H1 (cell line): ENCODE measurements at regions not wholly inside any gene's neighbourhood (a gene's known extent, or its start where the extent isn't known, plus 50 kb on each side); places are given as distances from the start of the nearest gene placed in this dataset.

Experiments
- CTCF ChIA-PET: fragments of 300-600 bp; sonication (Branson Sonifier 250); formaldehyde crosslinking; loops from one replicate; lab custom pipeline; 2021; ENCODE audit not compliant: partially characterized antibody; lab: Charles Lee
- POLR2A ChIA-PET: fragments of 300-600 bp; sonication (Branson Sonifier 250); formaldehyde crosslinking; loops from one replicate; lab custom pipeline; 2021; ENCODE audit warnings: inconsistent platforms; ENCODE audit not compliant: partially characterized antibody; lab: Charles Lee
- DNase-seq, 2 experiments: peaks; one replicate each; pipeline versions ENCODE4 v3.0.0 to v3.0.0-alpha.2; 2010 to 2022; ENCODE audit warnings: low spot score in 2 of 2, low read depth in 1 of 2, mixed read lengths in 1 of 2
- FAIRE-seq: peaks from 2 replicates; lab custom pipeline; 2011; peaks lifted over from hg19 to GRCh38; lab: Jason Lieb, UNC
- H2AFZ ChIP-seq: 2 replicates; pipeline ENCODE4 v1.8.1; 2012; ENCODE audit warnings: low read length, inconsistent platforms
- H2AK5ac ChIP-seq: 2 replicates; pipeline ENCODE4 v1.6.1; 2013; ENCODE audit warnings: low read depth, low read length
- H2BK120ac ChIP-seq: replicated peaks from 2 replicates; pipeline ENCODE3; 2013; ENCODE audit warnings: low read depth, low read length, inconsistent platforms
- H2BK12ac ChIP-seq: 2 replicates; pipeline ENCODE4 v1.6.1; 2013; ENCODE audit warnings: low read depth, low read length
- H2BK15ac ChIP-seq: 2 replicates; pipeline ENCODE4 v1.6.1; 2013; ENCODE audit warnings: low read length
- H2BK20ac ChIP-seq: 2 replicates; pipeline ENCODE4 v1.6.1; 2013; ENCODE audit warnings: low read length
- H2BK5ac ChIP-seq: 2 replicates; pipeline ENCODE4 v1.6.1; 2013; ENCODE audit warnings: low read depth, low read length
- H3K14ac ChIP-seq: 2 replicates; pipeline ENCODE4 v1.6.1; 2013; ENCODE audit warnings: inconsistent platforms; ENCODE audit not compliant: insufficient read length
- H3K18ac ChIP-seq: 2 replicates; pipeline ENCODE4 v1.6.1; 2013; ENCODE audit warnings: low read length; ENCODE audit errors: extremely low read depth
- H3K23ac ChIP-seq: 2 replicates; pipeline ENCODE4 v1.6.1; 2013; ENCODE audit warnings: inconsistent platforms; ENCODE audit not compliant: insufficient read length
- H3K23me2 ChIP-seq: 2 replicates; pipeline ENCODE4 v1.6.1; 2013; ENCODE audit warnings: low read depth, low read length
- H3K27ac ChIP-seq: 2 replicates; pipeline ENCODE4 v1.6.1; 2011; ENCODE audit warnings: low read depth, low read length, inconsistent platforms
- H3K27me3 ChIP-seq, 4 experiments: replicated peaks in 1 of 4; 1 replicate in 1 of 4; 2 replicates in 3 of 4; pipeline versions ENCODE4 v1.6.1 to v1.8.1; 2011 to 2013; ENCODE audit warnings: low read length in 3 of 4, mild to moderate bottlenecking in 3 of 4, inconsistent platforms in 2 of 4, mixed read lengths in 2 of 4, moderate library complexity in 1 of 4; ENCODE audit not compliant: control insufficient read depth in 3 of 4, insufficient read depth in 3 of 4; ENCODE audit errors: extremely low read depth in 1 of 4
- H3K36me3 ChIP-seq, 4 experiments: 2 replicates each; pipeline versions ENCODE4 v1.6.1 to v1.8.1; 2011 to 2013; ENCODE audit warnings: mild to moderate bottlenecking in 4 of 4, low read length in 3 of 4, moderate library complexity in 2 of 4, control low read depth in 1 of 4, inconsistent platforms in 1 of 4; ENCODE audit not compliant: insufficient read depth in 4 of 4, control insufficient read depth in 2 of 4
- H3K4ac ChIP-seq: replicated peaks from 2 replicates; pipeline ENCODE3; 2013; ENCODE audit warnings: low read length, low read depth, mixed read lengths, inconsistent platforms; ENCODE audit not compliant: insufficient read length
- H3K4me1 ChIP-seq, 4 experiments: replicated peaks in 1 of 4; 1 replicate in 1 of 4; 2 replicates in 3 of 4; pipeline versions ENCODE4 v1.6.1 to v1.8.1; 2011 to 2013; ENCODE audit warnings: low read length in 3 of 4, inconsistent platforms in 2 of 4, mixed read lengths in 1 of 4; ENCODE audit not compliant: insufficient read depth in 4 of 4, control insufficient read depth in 3 of 4
- H3K4me2 ChIP-seq, 2 experiments: 2 replicates each; pipeline versions ENCODE4 v1.6.1 to v1.8.1; 2011 to 2013; ENCODE audit warnings: low read depth in 2 of 2, low read length in 2 of 2, control low read depth in 1 of 2, inconsistent platforms in 1 of 2, mild to moderate bottlenecking in 1 of 2; ENCODE audit not compliant: insufficient read depth in 1 of 2
- H3K4me3 ChIP-seq, 4 experiments: fragments of 200-600, 300-600 bp in 1 of 4; sonication (generic), shearing (Covaris generic), sonication (Bioruptor Twin) in 1 of 4; 2 replicates each; pipeline versions ENCODE4 v1.5.1 to v1.8.1; 2011 to 2016; ENCODE audit warnings: low read length in 4 of 4, low read depth in 3 of 4, control low read depth in 2 of 4, inconsistent platforms in 2 of 4, mild to moderate bottlenecking in 2 of 4, mixed read lengths in 1 of 4, moderate library complexity in 1 of 4; ENCODE audit not compliant: insufficient read depth in 2 of 4; ENCODE audit errors: extremely low read depth in 1 of 4
- H3K56ac ChIP-seq: replicated peaks from 2 replicates; pipeline ENCODE3; 2013; ENCODE audit warnings: low read depth, mild to moderate bottlenecking, mixed read lengths, low read length, inconsistent platforms; ENCODE audit not compliant: insufficient read length
- H3K79me1 ChIP-seq: 2 replicates; pipeline ENCODE4 v1.6.1; 2013; ENCODE audit warnings: low read depth, low read length, control low read depth
- H3K79me2 ChIP-seq, 2 experiments: 2 replicates each; pipeline versions ENCODE4 v1.6.1 to v1.8.1; 2012 to 2013; ENCODE audit warnings: low read length in 2 of 2, mild to moderate bottlenecking in 2 of 2, inconsistent platforms in 1 of 2; ENCODE audit not compliant: insufficient read depth in 2 of 2, control insufficient read depth in 1 of 2
- H3K9ac ChIP-seq, 4 experiments: replicated peaks in 1 of 4; 1 replicate in 1 of 4; 2 replicates in 3 of 4; pipeline versions ENCODE4 v1.6.1 to v1.8.1; 2011 to 2013; ENCODE audit warnings: low read depth in 3 of 4, low read length in 3 of 4, control low read depth in 2 of 4, mild to moderate bottlenecking in 2 of 4, moderate library complexity in 2 of 4, inconsistent platforms in 1 of 4; ENCODE audit errors: extremely low read depth in 1 of 4
- H3K9me3 ChIP-seq, 2 experiments: 2 replicates each; pipeline versions ENCODE4 v1.6.1 to v1.8.1; 2012 to 2013; ENCODE audit warnings: mild to moderate bottlenecking in 2 of 2, moderate library complexity in 2 of 2, control low read depth in 1 of 2, inconsistent platforms in 1 of 2, low read depth in 1 of 2, low read length in 1 of 2, mixed read lengths in 1 of 2; ENCODE audit not compliant: insufficient read depth in 2 of 2
- H4K20me1 ChIP-seq, 2 experiments: replicated peaks in 1 of 2; 2 replicates each; pipeline versions ENCODE3 to v1.8.1; 2011 to 2013; ENCODE audit warnings: inconsistent platforms in 2 of 2, low read length in 2 of 2, mild to moderate bottlenecking in 1 of 2; ENCODE audit not compliant: insufficient read depth in 2 of 2, control insufficient read depth in 1 of 2
- H4K5ac ChIP-seq: 2 replicates; pipeline ENCODE4 v1.6.1; 2013; ENCODE audit warnings: low read length, low read depth, mixed read lengths, inconsistent platforms; ENCODE audit not compliant: insufficient read length
- H4K8ac ChIP-seq: 2 replicates; pipeline ENCODE4 v1.8.0; 2013; ENCODE audit warnings: mild to moderate bottlenecking, moderate library complexity, low read length, inconsistent platforms; ENCODE audit not compliant: insufficient read depth; ENCODE audit errors: extremely low read depth
- H4K91ac ChIP-seq: replicated peaks from 2 replicates; pipeline ENCODE3; 2013; ENCODE audit warnings: low read length, mixed read lengths, inconsistent platforms; ENCODE audit not compliant: insufficient read length
- ASH2L ChIP-seq: fragments of 200-600, 300-600 bp; sonication (generic); IDR thresholded peaks from one replicate; pipeline ENCODE4 v1.7.1; 2017; ENCODE audit warnings: low read length
- ATF2 ChIP-seq: IDR thresholded peaks from 2 replicates; pipeline ENCODE4 v1.6.1; 2012; ENCODE audit warnings: low read length, inconsistent platforms
- CHD1 ChIP-seq: IDR thresholded peaks from 2 replicates; pipeline ENCODE4 v1.6.1; 2012; ENCODE audit warnings: low read depth, low read length, improper control_type of control experiment
- CHD2 ChIP-seq: IDR thresholded peaks from 2 replicates; pipeline ENCODE4 v1.6.1; 2012; ENCODE audit warnings: low read length, improper control_type of control experiment
- EGR1 ChIP-seq: IDR thresholded peaks from 2 replicates; pipeline ENCODE4 v1.6.1; 2011; ENCODE audit warnings: low read depth, low read length, borderline replicate concordance
- GTF2F1 ChIP-seq: IDR thresholded peaks from 2 replicates; pipeline ENCODE4 v1.6.1; 2012; ENCODE audit warnings: low read depth, low read length, improper control_type of control experiment, borderline replicate concordance
- HDAC6 ChIP-seq: IDR thresholded peaks from one replicate; pipeline ENCODE4 v1.7.1; 2012; ENCODE audit warnings: low read depth, mild to moderate bottlenecking, inconsistent platforms, low read length, moderate library complexity
- JUN ChIP-seq: IDR thresholded peaks from 2 replicates; pipeline ENCODE4 v1.6.1; 2011; ENCODE audit warnings: low read depth, mild to moderate bottlenecking, improper control_type of control experiment, low read length
- KDM5A ChIP-seq: fragments of 200-600 bp; IDR thresholded peaks from 2 replicates; pipeline ENCODE4 v1.7.1; 2012; ENCODE audit warnings: mild to moderate bottlenecking, low read length, inconsistent platforms, mixed read lengths
- SIN3A ChIP-seq, 2 experiments: IDR thresholded peaks in 1 of 2; conservative IDR thresholded peaks in 1 of 2; 2 replicates each; pipeline ENCODE4 v1.6.1; 2011 to 2012; ENCODE audit warnings: low read length in 2 of 2, improper control_type of control experiment in 1 of 2, low read depth in 1 of 2, mild to moderate bottlenecking in 1 of 2
- SIRT6 ChIP-seq: IDR thresholded peaks from one replicate; pipeline ENCODE4 v1.7.1; 2012; ENCODE audit warnings: low read length, inconsistent platforms
- SRF ChIP-seq: IDR thresholded peaks from 2 replicates; pipeline ENCODE4 v1.6.1; 2011; ENCODE audit warnings: mild to moderate bottlenecking, low read depth, low read length, moderate library complexity
- WGBS, 2 experiments: shearing (Covaris generic) in 1 of 2; methylation state at CpG; one replicate each; pipeline versions ENCODE4 v1.1.6 to v1.1.7; 2013 to 2015; ENCODE audit warnings: low lambda C conversion rate in 2 of 2, mixed read lengths in 2 of 2, inconsistent platforms in 1 of 2, low coverage in 1 of 2, missing lambda C conversion rate in 1 of 2; ENCODE audit not compliant: insufficient replicate concordance in 2 of 2, insufficient coverage in 1 of 2, insufficient read length in 1 of 2; ENCODE audit errors: extremely low coverage in 1 of 2, missing lambda C conversion rate in 1 of 2; 5-methylcytosine and 5-hydroxymethylcytosine counted together

GRCh38 chr6:82832811-82833210 lies 232.8 kb downstream of the UBE3D start:
- Histone ChIP-seq H2BK12ac (no peak overlapping the region), H3K18ac (no peak overlapping the region), H3K23ac (no peak overlapping the region), H2BK15ac (no peak overlapping the region), H3K27me3 (no peaks in the 10 kb centered on the region), H3K27ac (no peak overlapping the region), H3K23me2 (no peaks in the 10 kb centered on the region), H3K4me3 (no peak overlapping the region), H3K9me3 (no peaks in the 10 kb centered on the region), H2BK5ac (no peak overlapping the region), H2BK20ac (no peak overlapping the region), H2AFZ (no peak overlapping the region), H4K8ac (no peak overlapping the region), H3K4me1 (no peaks in the 10 kb centered on the region), H3K36me3 (no peaks in the 10 kb centered on the region), H2BK120ac (no peak overlapping the region), H3K79me1 (no peaks in the 10 kb centered on the region), H3K56ac (no peak overlapping the region), H4K5ac (no peak overlapping the region), H4K91ac (no peak overlapping the region), H3K4ac (no peak overlapping the region), H3K14ac (no peak overlapping the region), H3K79me2 (no peaks in the 10 kb centered on the region), H2AK5ac (no peak overlapping the region), H4K20me1 (no peaks in the 10 kb centered on the region), H3K4me2 (no peak overlapping the region), H3K9ac (no peak overlapping the region)
- TF ChIP-seq GTF2F1, result no peak
- TF ChIP-seq CHD2, result no peak
- no peak for TF ChIP-seq CHD1
- TF ChIP-seq HDAC6, result no peak
- no peak for TF ChIP-seq SIN3A (conservative IDR thresholded peaks at IDR 0.05 in 1 of 2, IDR thresholded peaks at IDR 0.05 in 1 of 2; ENCODE audit: low read depth in 1 of 2, low read length in 2 of 2)
- no peak for TF ChIP-seq SRF
- no peak for TF ChIP-seq ASH2L
- no peak for TF ChIP-seq EGR1
- no peak for TF ChIP-seq ATF2
- TF ChIP-seq SIRT6, result no peak
- no peak for TF ChIP-seq JUN
- no peak for TF ChIP-seq KDM5A
- ChIA-PET POLR2A (no interaction called here), CTCF (no interaction called here)
- WGBS, 2 experiments, result 95% methylated on average over 3 of the region's 3 CpGs; no CpG with 5 or more reads in 1 of the 2 experiments
- no peak for DNase-seq
- no peak for FAIRE-seq
